Endothelial cell of umbilical vein (primary cell): ENCODE measurements at regions not wholly inside any gene's neighbourhood (a gene's known extent, or its start where the extent isn't known, plus 50 kb on each side); places are given as distances from the start of the nearest gene placed in this dataset.

ENCODE experiments used
- BruUV-seq: library from RNA; stranded (reverse); fragments of 400-500 nt; replicated peaks from 2 replicates; lab custom pipeline; 2021; lab: Mats Ljungman, UMichigan
- CTCF ChIA-PET: fragments of 300-600, 350-600 bp; sonication (Branson Sonifier 250); formaldehyde crosslinking; loops from one replicate; lab custom pipeline; 2021; ENCODE audit warnings: antibody characterized with exemption, inconsistent platforms; lab: Charles Lee
- POLR2A ChIA-PET: fragments of 300-600, 350-600 bp; sonication (Branson Sonifier 250); formaldehyde crosslinking; loops from one replicate; lab custom pipeline; 2021; ENCODE audit warnings: antibody characterized with exemption, inconsistent platforms; lab: Charles Lee
- DNase-seq: peaks from one replicate; pipeline ENCODE4 v3.0.0-alpha.2; 2011; ENCODE audit warnings: low read depth, low spot score
- FAIRE-seq: peaks from 2 replicates; lab custom pipeline; 2011; peaks lifted over from hg19 to GRCh38; lab: Jason Lieb, UNC
- H2AFZ ChIP-seq: 2 replicates; pipeline ENCODE4 v1.6.0; 2012; ENCODE audit warnings: low read depth, low read length, control low read depth, inconsistent platforms
- H3K27ac ChIP-seq: 2 replicates; pipeline ENCODE4 v1.5.1; 2011; ENCODE audit warnings: low read depth, mild to moderate bottlenecking, control low read depth, low read length, moderate library complexity; ENCODE audit not compliant: insufficient read depth
- H3K27me3 ChIP-seq, 2 experiments: 2 replicates each; pipeline versions ENCODE4 v1.6.0 to v1.6.1; 2011; ENCODE audit warnings: low read length in 2 of 2, mixed read lengths in 1 of 2; ENCODE audit not compliant: control insufficient read depth in 2 of 2, insufficient read depth in 2 of 2
- H3K36me3 ChIP-seq, 2 experiments: 2 replicates in 1 of 2; 3 replicates in 1 of 2; pipeline ENCODE4 v1.5.1; 2011; ENCODE audit warnings: low read length in 2 of 2, mild to moderate bottlenecking in 1 of 2, moderate library complexity in 1 of 2; ENCODE audit not compliant: control insufficient read depth in 2 of 2, insufficient read depth in 2 of 2; ENCODE audit errors: extremely low read depth in 1 of 2
- H3K4me1 ChIP-seq: 3 replicates; pipeline ENCODE4 v1.5.1; 2011; ENCODE audit warnings: mild to moderate bottlenecking, low read length; ENCODE audit not compliant: control insufficient read depth, insufficient read depth; ENCODE audit errors: extremely low read depth
- H3K4me2 ChIP-seq: 2 replicates; pipeline ENCODE4 v1.6.1; 2011; ENCODE audit warnings: low read length, control low read depth, mixed read lengths; ENCODE audit not compliant: insufficient read depth
- H3K4me3 ChIP-seq, 3 experiments: fragments of 200-600 bp in 1 of 3; sonication (generic), shearing (Covaris generic) in 1 of 3; replicated peaks in 1 of 3; 2 replicates each; pipeline ENCODE4 v1.5.1; 2011 to 2016; ENCODE audit warnings: control low read depth in 3 of 3, low read length in 3 of 3, mild to moderate bottlenecking in 2 of 3, inconsistent platforms in 1 of 3, low read depth in 1 of 3, moderate library complexity in 1 of 3; ENCODE audit not compliant: insufficient read depth in 1 of 3
- H3K79me2 ChIP-seq: 2 replicates; pipeline ENCODE4 v1.6.0; 2012; ENCODE audit warnings: low read length, inconsistent platforms; ENCODE audit not compliant: control insufficient read depth, insufficient read depth
- H3K9ac ChIP-seq: replicated peaks from 2 replicates; pipeline ENCODE3; 2011; ENCODE audit warnings: low read length, control low read depth; ENCODE audit not compliant: insufficient read depth; ENCODE audit errors: extremely low read depth
- H3K9me1 ChIP-seq: replicated peaks from 3 replicates; pipeline ENCODE4 v1.6.0; 2011; ENCODE audit warnings: mild to moderate bottlenecking, low read length; ENCODE audit not compliant: control insufficient read depth, insufficient read depth; ENCODE audit errors: extremely low read depth
- H3K9me3 ChIP-seq: replicated peaks from 2 replicates; pipeline ENCODE4 v1.5.1; 2012; ENCODE audit warnings: low read length, inconsistent platforms; ENCODE audit not compliant: control insufficient read depth, insufficient read depth
- H4K20me1 ChIP-seq: replicated peaks from 2 replicates; pipeline ENCODE3; 2011; ENCODE audit warnings: mild to moderate bottlenecking, low read length; ENCODE audit not compliant: control insufficient read depth, insufficient read depth; ENCODE audit errors: extremely low read depth
- GATA2 ChIP-seq: IDR thresholded peaks from 2 replicates; pipeline ENCODE4 v1.7.0; 2011; ENCODE audit warnings: low read depth, mild to moderate bottlenecking, moderate library complexity, mixed read lengths, low read length; ENCODE audit not compliant: insufficient read length, insufficient read depth
- MYC ChIP-seq: IDR thresholded peaks from one replicate; pipeline ENCODE4 v1.6.1; 2011; ENCODE audit warnings: mild to moderate bottlenecking, low read depth, low read length
- POLR2AphosphoS5 ChIP-seq: IDR thresholded peaks from 2 replicates; pipeline ENCODE4 v1.6.1; 2012; ENCODE audit warnings: low read depth, mild to moderate bottlenecking, control low read depth, low read length, moderate library complexity; ENCODE audit not compliant: insufficient read depth
- dilution Hi-C: fragments of 300-500 bp; cut with MboI; formaldehyde crosslinking; loops from one replicate; pipeline ENCODE4 v1.15.0; 2019; ENCODE audit warnings: low sequenced_read_pairs; ENCODE audit not compliant: extremely low pct_ligation_motif_present
- intact Hi-C: fragments of 100-400 bp; cut with micrococcal nuclease; formaldehyde crosslinking; loops from one replicate; pipeline ENCODE4 v1.10.0; 2022

GRCh38 chr3:76699846-76700245 is 340.1 kb upstream of the ROBO2 start:
- no peak for FAIRE-seq
- POLR2A ChIA-PET: no interaction called here
- BruUV-seq: no TSS peak
- Histone ChIP-seq H3K4me3 (no peak overlapping the region), H3K79me2 (no peaks in the 10 kb centered on the region), H3K36me3 (no peaks in the 10 kb centered on the region), H3K9ac (no peak overlapping the region), H3K27ac (no peak overlapping the region), H3K9me1 (no peaks in the 10 kb centered on the region), H3K9me3 (peaks cover 4% of the 10 kb centered on the region), H3K4me2 (no peak overlapping the region), H2AFZ (no peak overlapping the region), H3K27me3 (no peaks in the 10 kb centered on the region), H4K20me1 (no peaks in the 10 kb centered on the region), H3K4me1 (no peaks in the 10 kb centered on the region)
- no peak for DNase-seq
- CTCF ChIA-PET: no interaction called here
- intact Hi-C loops (no loop called here), dilution Hi-C loops (no loop called here)
- no peak for TF ChIP-seq POLR2AphosphoS5
- TF ChIP-seq MYC: no peak
- no peak for TF ChIP-seq GATA2

GRCh38 chr3:76700323-76700722 is 339.6 kb upstream of the ROBO2 start:
- no peak overlapping the region for H2AFZ ChIP-seq
- H3K4me3 ChIP-seq: no peak overlapping the region
- DNase-seq (no peak), FAIRE-seq (no peak)
- H3K4me2 ChIP-seq: no peak overlapping the region
- ChIA-PET CTCF (no interaction called here), POLR2A (no interaction called here)
- no peaks in the 10 kb centered on the region for H3K79me2 ChIP-seq
- no peaks in the 10 kb centered on the region for H3K9me1 ChIP-seq
- dilution Hi-C loops (no loop called here), intact Hi-C loops (no loop called here)
- no peaks in the 10 kb centered on the region for H4K20me1 ChIP-seq
- TF ChIP-seq GATA2: no peak
- peaks cover 4% of the 10 kb centered on the region for H3K9me3 ChIP-seq
- no peak overlapping the region for H3K9ac ChIP-seq
- no TSS peak for BruUV-seq
- no peaks in the 10 kb centered on the region for H3K4me1 ChIP-seq
- H3K27me3 ChIP-seq: no peaks in the 10 kb centered on the region
- H3K27ac ChIP-seq: no peak overlapping the region
- no peaks in the 10 kb centered on the region for H3K36me3 ChIP-seq
